GM19324 (cell line): ENCODE measurements at regions not wholly inside any gene's neighbourhood (a gene's known extent, or its start where the extent isn't known, plus 50 kb on each side); places are given as distances from the start of the nearest gene placed in this dataset.
"Not testable (repeated sequence)": the region's sequence is repeated elsewhere in the genome, so short reads cannot be mapped to it uniquely, and the experiment has no call there.

Experiments
- ATAC-seq: cut with Tn5 transposase; IDR thresholded peaks from one replicate; pipeline ENCODE4 v1.9.1; 2021; ENCODE audit warnings: mild to moderate bottlenecking, moderate library complexity; ENCODE audit not compliant: unreplicated experiment, low FRiP score

GRCh38 chr2:192585418-192585817, 390.7 kb upstream of the TMEFF2 start:
- no peak for ATAC-seq

- ATAC-seq = no peak
These were observed 390.2 kb upstream of the TMEFF2 start for GRCh38 chr2:192584976-192585375.

- no peak for ATAC-seq
These were observed 385.4 kb upstream of the TMEFF2 start for GRCh38 chr2:192579965-192580700.

GRCh38 chr2:192578780-192579179, 384.0 kb upstream of the TMEFF2 start:
- no peak for ATAC-seq

- ATAC-seq = no peak
These were observed 383.0 kb upstream of the TMEFF2 start for GRCh38 chr2:192577706-192578105.

- ATAC-seq = no peak
These were observed 379.8 kb upstream of the TMEFF2 start for GRCh38 chr2:192574552-192574951.

GRCh38 chr2:192571636-192572035, 376.9 kb upstream of the TMEFF2 start:
- ATAC-seq = no peak

- ATAC-seq = no peak
These were observed 376.1 kb upstream of the TMEFF2 start for GRCh38 chr2:192570788-192571187.

GRCh38 chr2:192566863-192567262, 372.1 kb upstream of the TMEFF2 start:
- ATAC-seq = no peak

- ATAC-seq = no peak
These were observed 365.6 kb upstream of the TMEFF2 start for GRCh38 chr2:192560326-192560725.

- no peak for ATAC-seq
These were observed 364.9 kb upstream of the TMEFF2 start for GRCh38 chr2:192559587-192559986.

- no peak for ATAC-seq
These were observed 363.9 kb upstream of the TMEFF2 start for GRCh38 chr2:192558637-192559036.

GRCh38 chr2:192555740-192556139, 361.0 kb upstream of the TMEFF2 start:
- no peak for ATAC-seq

GRCh38 chr2:192551760-192552159, 357.0 kb upstream of the TMEFF2 start:
- ATAC-seq = no peak

- no peak for ATAC-seq
These were observed 351.8 kb upstream of the TMEFF2 start for GRCh38 chr2:192546565-192546964.

GRCh38 chr2:192544371-192544955, 349.7 kb upstream of the TMEFF2 start:
- ATAC-seq = no peak

GRCh38 chr2:192542148-192543066, 347.7 kb upstream of the TMEFF2 start:
- not testable (repeated sequence) for ATAC-seq

GRCh38 chr2:192539306-192539705, 344.6 kb upstream of the TMEFF2 start:
- ATAC-seq = no peak

- no peak for ATAC-seq
These were observed 342.3 kb upstream of the TMEFF2 start for GRCh38 chr2:192536922-192537624.
